Stimulated activated naive CD8-positive, alpha-beta T cell treated with anti-CD3 and anti-CD28 coated beads, Interleukin-15, Interleukin-2, amounts not matched to agents 100 ng/mL and 50 ng/mL, for 24 hours (primary cell): ENCODE measurements at regions not wholly inside any gene's neighbourhood (a gene's known extent, or its start where the extent isn't known, plus 50 kb on each side); places are given as distances from the start of the nearest gene placed in this dataset.

Source experiments
- H3K27ac Mint-ChIP-seq: one replicate; pipeline ENCODE4 v1.8.0; 2021; ENCODE audit warnings: mild to moderate bottlenecking, mixed read lengths
- H3K27me3 Mint-ChIP-seq: one replicate; pipeline ENCODE4 v1.8.0; 2021; ENCODE audit warnings: mixed read lengths
- H3K36me3 Mint-ChIP-seq: one replicate; pipeline ENCODE4 v1.8.0; 2021; ENCODE audit warnings: low read depth, mixed read lengths
- H3K4me1 Mint-ChIP-seq: one replicate; pipeline ENCODE4 v1.8.0; 2021; ENCODE audit warnings: low read depth, mixed read lengths
- H3K4me3 Mint-ChIP-seq: one replicate; pipeline ENCODE4 v1.8.0; 2021; ENCODE audit warnings: mild to moderate bottlenecking, mixed read lengths
- H3K9me3 Mint-ChIP-seq: one replicate; pipeline ENCODE4 v1.8.0; 2021; ENCODE audit warnings: mixed read lengths

DNA sequence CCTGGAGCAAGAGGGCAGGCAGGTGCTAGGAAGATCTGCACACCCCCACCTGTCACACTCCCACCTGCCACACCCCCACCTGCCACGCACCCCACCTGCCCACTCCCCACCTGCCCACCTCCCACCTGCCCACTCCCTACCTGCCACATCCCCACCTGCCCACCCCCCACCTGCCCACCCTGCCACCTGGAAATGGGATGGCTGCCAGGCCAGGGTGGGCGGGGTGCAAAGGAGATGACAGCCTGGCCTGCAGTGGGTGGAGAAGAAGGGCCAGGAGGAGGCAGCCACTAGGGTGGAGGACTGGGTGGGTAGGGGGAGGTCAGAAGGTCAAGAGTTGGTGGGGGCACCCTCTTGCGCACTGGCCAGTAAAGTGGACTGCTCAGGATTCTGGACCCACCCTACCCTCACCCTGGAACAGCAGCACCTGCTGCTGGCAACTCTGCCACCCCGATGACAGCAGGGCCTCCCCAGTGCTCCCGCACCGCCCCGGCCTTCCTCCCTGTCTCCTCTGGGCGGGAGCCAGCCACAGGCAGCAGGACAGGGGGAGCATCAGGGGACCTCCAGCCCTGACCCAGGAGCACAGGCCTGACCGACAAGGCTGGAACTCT, 66.8 kb upstream of the NKX1-1 start:
- H3K36me3 Mint-ChIP-seq: no peaks in the 10 kb centered on the region
- H3K9me3 Mint-ChIP-seq: peaks cover 12% of the 10 kb centered on the region
- H3K27ac Mint-ChIP-seq: no peak overlapping the region
- H3K4me3 Mint-ChIP-seq: no peak overlapping the region
- no peaks in the 10 kb centered on the region for H3K4me1 Mint-ChIP-seq
- H3K27me3 Mint-ChIP-seq: peaks cover 16% of the 10 kb centered on the region

DNA sequence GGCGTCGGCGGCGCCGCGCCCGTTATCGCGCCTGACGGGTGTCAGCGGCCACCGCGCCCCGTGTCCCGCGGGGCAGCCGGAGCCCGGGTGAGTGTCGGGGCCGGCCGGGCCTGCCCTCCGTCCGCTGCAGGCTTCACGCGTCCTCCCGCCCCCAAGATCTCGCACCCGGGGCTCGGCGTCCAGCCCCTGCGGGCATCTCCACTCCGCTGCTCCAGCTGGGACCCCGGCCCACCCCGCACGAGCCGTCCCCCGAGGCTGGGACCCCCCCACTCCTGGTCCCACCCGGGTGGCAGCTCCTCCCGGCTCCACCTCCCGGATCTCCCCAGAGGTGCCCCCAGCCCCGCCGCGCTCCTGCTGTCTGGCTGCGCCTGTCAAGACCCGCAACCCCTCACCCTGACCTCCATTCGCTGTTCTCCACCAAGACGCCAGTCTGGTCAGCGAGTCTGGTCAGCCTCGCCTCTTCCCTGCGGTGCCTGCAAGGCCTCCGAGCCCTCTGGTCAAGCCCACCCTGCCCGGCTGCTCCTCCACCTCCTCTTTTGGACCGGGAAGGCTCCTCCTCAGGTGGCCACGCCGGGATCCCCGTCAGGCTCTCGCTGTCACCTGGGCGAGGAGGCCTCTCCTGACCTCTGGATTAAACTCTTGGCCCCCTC, 66.0 kb upstream of the NKX1-1 start:
- no peak overlapping the region for H3K27ac Mint-ChIP-seq
- H3K36me3 Mint-ChIP-seq: no peaks in the 10 kb centered on the region
- H3K4me3 Mint-ChIP-seq: no peak overlapping the region
- peaks cover 20% of the 10 kb centered on the region for H3K9me3 Mint-ChIP-seq
- H3K27me3 Mint-ChIP-seq: peaks cover 16% of the 10 kb centered on the region
- no peaks in the 10 kb centered on the region for H3K4me1 Mint-ChIP-seq

DNA sequence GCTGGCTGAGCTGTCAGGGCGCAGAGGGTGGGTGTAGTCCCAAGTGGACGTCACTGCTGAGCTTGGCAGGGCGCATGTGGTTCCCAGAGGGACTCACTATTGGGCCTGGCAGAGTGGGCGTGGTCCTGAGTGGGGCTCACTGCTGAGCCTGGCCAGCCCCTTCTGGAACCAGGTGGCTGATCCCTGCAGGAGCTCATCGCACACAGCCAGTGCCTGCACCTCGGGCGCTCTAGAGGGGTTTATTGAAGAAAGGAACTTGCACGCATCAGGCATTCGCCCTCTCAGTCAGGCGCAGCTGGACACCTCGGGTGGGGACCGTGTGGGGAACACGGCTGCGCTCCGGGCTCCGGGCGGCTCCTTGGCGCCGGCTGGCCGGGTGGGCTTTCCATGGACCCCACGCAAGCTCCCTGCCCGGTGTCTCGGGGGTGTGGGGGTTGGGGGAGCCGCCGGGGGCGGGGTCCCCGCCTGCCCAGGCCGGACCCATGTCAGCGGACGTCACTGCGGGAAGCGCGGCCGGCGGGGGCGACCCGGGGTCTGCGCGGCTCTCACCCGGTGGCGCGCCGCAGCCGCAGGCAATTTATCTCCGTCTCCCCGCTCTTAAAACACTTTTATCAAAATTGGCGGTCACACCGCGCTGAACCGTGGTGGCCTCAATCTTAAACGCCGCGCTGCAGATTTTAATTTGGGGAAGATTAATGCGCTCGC, 65.4 kb upstream of the NKX1-1 start:
- peaks cover 21% of the 10 kb centered on the region for H3K9me3 Mint-ChIP-seq
- H3K27ac Mint-ChIP-seq: no peak overlapping the region
- peaks cover 16% of the 10 kb centered on the region for H3K27me3 Mint-ChIP-seq
- no peaks in the 10 kb centered on the region for H3K4me1 Mint-ChIP-seq
- no peak overlapping the region for H3K4me3 Mint-ChIP-seq
- H3K36me3 Mint-ChIP-seq: no peaks in the 10 kb centered on the region

GRCh38 chr4:1470816-1471442, 64.7 kb upstream of the NKX1-1 start:
- Mint-ChIP-seq H3K27ac (no peak overlapping the region), H3K36me3 (no peaks in the 10 kb centered on the region), H3K9me3 (peaks cover 20% of the 10 kb centered on the region), H3K4me1 (no peaks in the 10 kb centered on the region), H3K4me3 (no peak overlapping the region), H3K27me3 (peaks cover 16% of the 10 kb centered on the region)

DNA sequence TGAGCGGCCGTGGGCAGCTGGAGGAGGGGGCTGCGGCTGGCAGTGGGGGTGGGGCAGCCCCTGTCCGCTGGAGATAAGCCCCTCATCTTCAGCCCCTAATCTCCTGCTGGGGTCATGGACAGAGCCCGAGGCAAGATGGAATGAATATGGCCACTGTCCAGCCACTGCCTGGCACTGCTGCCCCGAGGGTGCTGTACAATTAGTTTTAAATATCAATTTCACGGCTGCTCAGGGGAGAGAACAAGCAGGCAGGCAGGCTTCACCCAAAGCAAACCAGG, 64.1 kb upstream of the NKX1-1 start:
- H3K27ac Mint-ChIP-seq: no peak overlapping the region
- no peaks in the 10 kb centered on the region for H3K36me3 Mint-ChIP-seq
- peaks cover 10% of the 10 kb centered on the region for H3K27me3 Mint-ChIP-seq
- H3K4me3 Mint-ChIP-seq: no peak overlapping the region
- peaks cover 14% of the 10 kb centered on the region for H3K9me3 Mint-ChIP-seq
- H3K4me1 Mint-ChIP-seq: no peaks in the 10 kb centered on the region

GRCh38 chr4:1469607-1470392, 63.6 kb upstream of the NKX1-1 start:
- H3K4me3 Mint-ChIP-seq: no peak overlapping the region
- H3K36me3 Mint-ChIP-seq: no peaks in the 10 kb centered on the region
- peaks cover 13% of the 10 kb centered on the region for H3K9me3 Mint-ChIP-seq
- H3K27ac Mint-ChIP-seq: no peak overlapping the region
- no peaks in the 10 kb centered on the region for H3K4me1 Mint-ChIP-seq
- H3K27me3 Mint-ChIP-seq: peaks cover 10% of the 10 kb centered on the region

DNA sequence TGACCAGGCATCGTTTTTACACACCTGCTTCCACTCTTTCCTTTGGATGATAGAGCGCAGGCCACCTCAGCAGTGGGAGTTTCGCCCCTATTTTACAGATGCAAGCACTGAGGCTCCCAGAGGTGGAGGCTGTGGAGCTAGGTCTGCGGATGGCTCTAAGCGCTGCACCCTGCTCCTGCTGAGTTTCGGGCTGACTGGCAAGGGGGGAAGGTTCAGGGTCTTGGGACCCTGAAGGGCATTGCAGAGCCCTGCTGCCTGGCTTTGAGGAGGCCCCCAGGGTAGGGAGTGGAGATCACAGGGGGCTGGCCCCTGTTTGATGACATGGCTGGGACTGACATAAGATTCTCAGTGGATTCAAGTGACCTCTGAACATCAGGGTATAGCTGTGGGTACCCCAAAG, 62.8 kb upstream of the NKX1-1 start:
- Mint-ChIP-seq H3K4me1 (no peaks in the 10 kb centered on the region), H3K36me3 (no peaks in the 10 kb centered on the region), H3K4me3 (no peak overlapping the region), H3K27ac (no peak overlapping the region), H3K9me3 (peaks cover 13% of the 10 kb centered on the region), H3K27me3 (peaks cover 3% of the 10 kb centered on the region)

DNA sequence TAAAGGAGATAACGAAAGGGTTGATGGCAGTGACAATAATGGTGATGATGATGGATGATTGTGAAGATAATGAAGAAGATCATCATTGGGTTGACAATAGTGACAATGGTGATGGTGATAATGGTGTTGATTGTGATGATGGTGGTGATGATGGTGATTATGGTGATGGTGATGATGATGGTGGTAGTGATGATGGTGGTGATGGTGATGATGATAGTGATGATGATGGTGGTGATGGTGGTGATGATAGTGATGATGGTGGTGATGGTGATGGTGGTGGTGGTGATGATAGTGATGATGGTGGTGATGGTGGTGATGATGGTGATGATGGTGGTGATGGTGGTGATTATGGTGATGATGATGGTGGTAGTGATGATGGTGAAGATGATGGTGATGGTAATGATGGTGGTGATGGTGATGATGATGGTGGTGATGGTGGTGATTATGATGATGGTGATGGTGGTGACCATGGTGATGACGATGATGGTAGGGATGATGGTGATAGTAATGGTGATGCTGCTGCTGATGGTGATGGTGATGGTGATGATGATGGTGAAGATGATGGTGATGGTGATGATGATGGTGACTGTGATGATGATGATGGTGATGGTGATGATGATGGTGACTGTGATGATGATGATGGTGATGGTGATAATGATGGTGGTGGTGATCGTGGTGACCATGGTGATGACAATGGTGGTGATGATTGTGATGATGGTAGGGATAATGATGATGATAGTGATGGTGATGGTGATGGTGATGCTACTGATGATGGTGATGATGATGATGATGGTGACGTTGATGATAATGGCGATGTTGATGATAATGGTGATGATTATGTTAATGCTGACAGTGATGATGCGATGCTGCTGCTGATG, 61.6 kb upstream of the NKX1-1 start:
- H3K36me3 Mint-ChIP-seq: no peaks in the 10 kb centered on the region
- H3K4me1 Mint-ChIP-seq: no peaks in the 10 kb centered on the region
- no peak overlapping the region for H3K27ac Mint-ChIP-seq
- H3K9me3 Mint-ChIP-seq: peaks cover 13% of the 10 kb centered on the region
- no peaks in the 10 kb centered on the region for H3K27me3 Mint-ChIP-seq
- no peak overlapping the region for H3K4me3 Mint-ChIP-seq

- H3K4me3 Mint-ChIP-seq: no peak overlapping the region
- no peaks in the 10 kb centered on the region for H3K36me3 Mint-ChIP-seq
- no peaks in the 10 kb centered on the region for H3K4me1 Mint-ChIP-seq
- H3K27me3 Mint-ChIP-seq: peaks cover 5% of the 10 kb centered on the region
- H3K9me3 Mint-ChIP-seq: peaks cover 13% of the 10 kb centered on the region
- no peak overlapping the region for H3K27ac Mint-ChIP-seq
Observed at GRCh38 chr4:1466863-1467165, 60.6 kb upstream of the NKX1-1 start.

DNA sequence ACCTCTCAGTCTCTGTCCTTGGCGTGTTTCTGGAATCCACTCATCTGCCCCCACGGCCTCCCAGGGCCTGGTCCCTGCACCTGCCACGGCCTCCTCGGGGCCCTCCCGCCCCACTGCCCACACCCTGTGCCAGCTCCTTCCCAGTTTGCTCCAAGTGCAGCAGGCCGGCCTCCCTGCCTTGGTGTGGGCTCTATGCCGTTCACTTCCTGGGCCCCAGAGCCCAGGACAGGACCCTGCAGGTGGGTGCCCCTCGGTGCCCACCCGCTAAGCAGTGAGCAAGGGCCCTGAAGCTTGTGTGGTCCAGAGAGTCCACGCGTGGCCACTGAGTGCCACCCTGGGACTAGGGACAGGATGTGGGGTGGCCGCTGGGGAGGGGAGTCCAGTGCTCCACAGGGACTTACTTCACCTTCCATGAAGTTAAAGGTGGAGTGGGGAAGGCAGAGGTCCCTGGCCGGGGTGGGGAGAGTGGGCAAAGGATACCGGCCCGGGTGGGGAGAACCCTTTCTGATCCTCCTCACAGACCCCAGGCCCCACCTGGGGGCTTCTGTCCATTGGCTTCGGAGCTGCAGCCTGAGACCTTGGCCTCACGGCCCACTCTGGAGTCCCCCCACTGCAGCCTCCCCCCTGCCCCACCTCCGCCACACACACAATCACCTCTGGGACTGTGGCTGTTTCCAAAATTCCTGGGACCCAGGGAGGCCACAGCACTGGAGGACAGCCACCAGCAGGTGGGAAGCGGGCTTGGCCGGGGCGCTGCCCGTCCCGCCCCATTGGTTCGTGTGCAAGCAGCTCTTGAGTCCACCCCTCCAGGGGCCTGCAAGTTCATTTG, 60.0 kb upstream of the NKX1-1 start:
- Mint-ChIP-seq H3K27me3 (peaks cover 7% of the 10 kb centered on the region), H3K27ac (no peak overlapping the region), H3K9me3 (peaks cover 13% of the 10 kb centered on the region), H3K4me3 (no peak overlapping the region), H3K36me3 (no peaks in the 10 kb centered on the region), H3K4me1 (no peaks in the 10 kb centered on the region)

- Mint-ChIP-seq H3K27me3 (peaks cover 10% of the 10 kb centered on the region), H3K9me3 (peaks cover 13% of the 10 kb centered on the region)
Observed at GRCh38 chr4:1465173-1466033, 59.2 kb upstream of the NKX1-1 start.

GRCh38 chr4:1464581-1465171, 58.4 kb upstream of the NKX1-1 start:
- Mint-ChIP-seq H3K36me3 (no peaks in the 10 kb centered on the region), H3K9me3 (peaks cover 13% of the 10 kb centered on the region), H3K4me1 (no peaks in the 10 kb centered on the region), H3K4me3 (no peak overlapping the region), H3K27ac (no peak overlapping the region), H3K27me3 (peaks cover 13% of the 10 kb centered on the region)

More at GRCh38 chr4:1465173-1466033, 59.2 kb upstream of the NKX1-1 start:
- Mint-ChIP-seq H3K36me3 (no peaks in the 10 kb centered on the region), H3K4me3 (no peak overlapping the region), H3K4me1 (no peaks in the 10 kb centered on the region), H3K27ac (no peak overlapping the region)
